ENCODE measurements at regions not wholly inside any gene's neighbourhood (a gene's known extent, or its start where the extent isn't known, plus 50 kb on each side); places are given as distances from the start of the nearest gene placed in this dataset.

- H3K27ac ChIP-seq (ENCODE audit: low read depth in 1 of 2, low read length in 2 of 2) = no peak overlapping the region
- TF ChIP-seq TAF1 (conservative IDR thresholded peaks at IDR 0.05) (no peak), FOXA1 (IDR thresholded peaks at IDR 0.05) (no peak)
- TF ChIP-seq, protein P1, sequence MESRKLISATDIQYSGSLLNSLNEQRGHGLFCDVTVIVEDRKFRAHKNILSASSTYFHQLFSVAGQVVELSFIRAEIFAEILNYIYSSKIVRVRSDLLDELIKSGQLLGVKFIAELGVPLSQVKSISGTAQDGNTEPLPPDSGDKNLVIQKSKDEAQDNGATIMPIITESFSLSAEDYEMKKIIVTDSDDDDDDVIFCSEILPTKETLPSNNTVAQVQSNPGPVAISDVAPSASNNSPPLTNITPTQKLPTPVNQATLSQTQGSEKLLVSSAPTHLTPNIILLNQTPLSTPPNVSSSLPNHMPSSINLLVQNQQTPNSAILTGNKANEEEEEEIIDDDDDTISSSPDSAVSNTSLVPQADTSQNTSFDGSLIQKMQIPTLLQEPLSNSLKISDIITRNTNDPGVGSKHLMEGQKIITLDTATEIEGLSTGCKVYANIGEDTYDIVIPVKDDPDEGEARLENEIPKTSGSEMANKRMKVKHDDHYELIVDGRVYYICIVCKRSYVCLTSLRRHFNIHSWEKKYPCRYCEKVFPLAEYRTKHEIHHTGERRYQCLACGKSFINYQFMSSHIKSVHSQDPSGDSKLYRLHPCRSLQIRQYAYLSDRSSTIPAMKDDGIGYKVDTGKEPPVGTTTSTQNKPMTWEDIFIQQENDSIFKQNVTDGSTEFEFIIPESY (IDR thresholded peaks at IDR 0.05) = no peak
- H3K36me3 ChIP-seq (ENCODE audit: control insufficient read depth in 4 of 4, insufficient read depth in 3 of 4, low read depth in 1 of 4, low read length in 3 of 4) = no peaks in the 10 kb centered on the region
- H3K4me1 ChIP-seq (ENCODE audit: control insufficient read depth in 4 of 4, insufficient read depth in 4 of 4, low read length in 3 of 4) = no peaks in the 10 kb centered on the region
- no peak overlapping the region for H3K9ac ChIP-seq (ENCODE audit: low read depth in 1 of 2, low read length in 2 of 2)
- H3K9me3 ChIP-seq (ENCODE audit: control insufficient read depth in 4 of 4, low read length in 3 of 4) = no peaks in the 10 kb centered on the region
- WGBS = 77% methylated on average over 6 of the region's 6 CpGs
- no peak for DNase-seq (ENCODE audit: low spot score)
- H3K4me3 ChIP-seq (ENCODE audit: low read depth in 1 of 3, low read length in 3 of 3) = no peak overlapping the region
- H3K27me3 ChIP-seq (ENCODE audit: control insufficient read depth in 4 of 4, insufficient read depth in 4 of 4, low read length in 3 of 4) = no peaks in the 10 kb centered on the region
These were observed 130.6 kb upstream of the SEMA6D start for GRCh38 chr15:47586653-47587224.

DNA sequence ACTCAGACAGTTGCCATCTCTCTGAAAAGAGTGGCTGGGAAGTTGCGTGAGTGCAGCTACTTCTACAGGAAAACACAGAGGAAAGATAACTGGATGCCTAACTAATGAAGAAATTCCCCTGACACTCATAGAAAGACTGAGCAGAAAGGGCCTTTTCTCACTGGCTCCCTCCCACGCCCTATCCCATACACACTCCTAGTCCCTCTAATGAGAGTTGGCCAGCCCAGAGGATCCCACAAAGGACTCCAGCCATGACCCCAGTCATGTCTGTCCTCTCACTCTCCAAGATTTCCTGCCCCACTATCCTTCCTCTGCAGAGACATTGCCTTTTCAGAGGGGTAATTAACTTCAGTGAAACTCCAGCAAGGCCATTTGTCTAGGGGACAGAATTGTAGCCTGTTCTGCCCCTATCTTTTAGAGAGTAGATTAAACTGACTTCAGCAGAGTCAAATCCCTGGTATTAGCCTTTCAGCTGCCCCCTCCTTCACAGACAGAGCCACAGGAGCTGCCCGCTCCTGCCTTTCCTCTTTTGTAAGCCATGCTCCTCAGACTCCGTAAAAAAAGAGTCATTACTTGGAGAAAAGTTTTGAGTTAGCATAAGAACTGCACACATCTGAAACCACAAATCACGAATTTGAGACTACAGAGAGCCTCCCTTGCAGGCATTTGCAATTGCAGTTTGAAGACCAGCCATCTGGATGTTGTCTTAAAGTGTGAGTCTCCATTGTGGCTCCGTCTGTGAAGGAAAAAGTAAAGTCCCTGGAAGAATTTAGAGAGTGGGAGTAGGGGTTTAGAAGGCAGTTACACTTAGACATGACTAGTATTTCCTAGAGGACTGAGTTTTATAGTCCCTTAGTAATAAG, 129.1 kb upstream of the SEMA6D start:
- no peaks in the 10 kb centered on the region for H3K4me1 ChIP-seq (ENCODE audit: control insufficient read depth in 4 of 4, insufficient read depth in 4 of 4, low read length in 3 of 4)
- TF ChIP-seq NR2F2 (IDR thresholded peaks at IDR 0.05) = peak; percentile 64
- no peak for TF ChIP-seq ATF3 (IDR thresholded peaks at IDR 0.05)
- TF ChIP-seq HNF4G (IDR thresholded peaks at IDR 0.05) = no peak
- TF ChIP-seq HNF4A (conservative IDR thresholded peaks at IDR 0.05) = no peak
- TF ChIP-seq TAF1 (conservative IDR thresholded peaks at IDR 0.05) = no peak
- TF ChIP-seq RAD21 (IDR thresholded peaks at IDR 0.05) = peak in 1 of 2 donors; percentile 34
- TF ChIP-seq CTCF (IDR thresholded peaks at IDR 0.05; ENCODE audit: low read depth, low read length, missing input control) = no peak
- TF ChIP-seq FOXA2 (IDR thresholded peaks at IDR 0.05) = no peak
- TF ChIP-seq RXRA (IDR thresholded peaks at IDR 0.05) = peak; percentile 31 to 36
- TF ChIP-seq YY1 (IDR thresholded peaks at IDR 0.05) = no peak
- TF ChIP-seq JUND (IDR thresholded peaks at IDR 0.05) = no peak
- no peak for TF ChIP-seq FOXA1 (IDR thresholded peaks at IDR 0.05)
- no peak for TF ChIP-seq GABPA (IDR thresholded peaks at IDR 0.05 in 1 of 2, conservative IDR thresholded peaks at IDR 0.05 in 1 of 2)
- TF ChIP-seq, protein P1 (IDR thresholded peaks at IDR 0.05) = no peak
- TF ChIP-seq, protein P2, sequence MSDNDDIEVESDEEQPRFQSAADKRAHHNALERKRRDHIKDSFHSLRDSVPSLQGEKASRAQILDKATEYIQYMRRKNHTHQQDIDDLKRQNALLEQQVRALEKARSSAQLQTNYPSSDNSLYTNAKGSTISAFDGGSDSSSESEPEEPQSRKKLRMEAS (IDR thresholded peaks at IDR 0.05) = no peak
- no peaks in the 10 kb centered on the region for H3K9me3 ChIP-seq (ENCODE audit: control insufficient read depth in 4 of 4, low read length in 3 of 4)
- no peak for DNase-seq (ENCODE audit: low spot score)
- H3K9ac ChIP-seq (ENCODE audit: low read depth in 1 of 2, low read length in 2 of 2) = no peak overlapping the region
- 68% methylated on average over 6 of the region's 6 CpGs for WGBS
- no peak overlapping the region for H3K4me3 ChIP-seq (ENCODE audit: low read depth in 1 of 3, low read length in 3 of 3)
- no peaks in the 10 kb centered on the region for H3K27me3 ChIP-seq (ENCODE audit: control insufficient read depth in 4 of 4, insufficient read depth in 4 of 4, low read length in 3 of 4)
- peak overlapping the region; percentile 31 to 34 for H3K27ac ChIP-seq (ENCODE audit: low read depth in 1 of 2, low read length in 2 of 2)
- no peaks in the 10 kb centered on the region for H3K36me3 ChIP-seq (ENCODE audit: control insufficient read depth in 4 of 4, insufficient read depth in 3 of 4, low read depth in 1 of 4, low read length in 3 of 4)
